IMR-90 (cell line): ENCODE measurements at regions not wholly inside any gene's neighbourhood (a gene's known extent, or its start where the extent isn't known, plus 50 kb on each side); places are given as distances from the start of the nearest gene placed in this dataset.

Experiments used
- ATAC-seq: fragments of 200-7000 bp; cut with Tn5 transposase; 2 replicates; pipeline ENCODE4 v1.9.1; 2020; ENCODE audit warnings: low read depth, mild to moderate bottlenecking, moderate library complexity
- BruUV-seq: library from RNA; stranded (reverse); fragments of 400-500 nt; replicated peaks from 2 replicates; lab custom pipeline; 2021; lab: Mats Ljungman, UMichigan
- CTCF ChIA-PET: fragments of 300-600 bp; formaldehyde crosslinking; extraction: SDS; loops from one replicate; lab custom pipeline; 2021; ENCODE audit warnings: antibody characterized with exemption; lab: Yijun Ruan, JAX
- POLR2A ChIA-PET: fragments of 300-600 bp; sonication (Branson Sonifier 250); formaldehyde crosslinking; loops from one replicate; lab custom pipeline; 2022; ENCODE audit warnings: antibody characterized with exemption; ENCODE audit not compliant: unreplicated experiment; lab: Charles Lee
- DNase-seq: peaks from one replicate; pipeline ENCODE4 v3.0.0; 2013
- H2AFZ ChIP-seq: replicated peaks from 2 replicates; pipeline ENCODE3; 2013; ENCODE audit warnings: low read length, mild to moderate bottlenecking; ENCODE audit not compliant: poor library complexity
- H2AK5ac ChIP-seq: 2 replicates; pipeline ENCODE4 v1.6.1; 2013; ENCODE audit warnings: low read depth, low read length, inconsistent platforms
- H2AK9ac ChIP-seq: replicated peaks from 2 replicates; pipeline ENCODE3; 2013; ENCODE audit warnings: mild to moderate bottlenecking, low read depth, low read length, moderate library complexity; ENCODE audit not compliant: poor library complexity
- H2BK120ac ChIP-seq: 2 replicates; pipeline ENCODE4 v1.6.1; 2013; ENCODE audit warnings: low read depth, low read length, inconsistent platforms
- H2BK15ac ChIP-seq: 3 replicates; pipeline ENCODE4 v1.6.1; 2013; ENCODE audit warnings: low read depth, low read length, inconsistent platforms
- H2BK20ac ChIP-seq: 2 replicates; pipeline ENCODE4 v1.6.1; 2013; ENCODE audit warnings: low read depth, mild to moderate bottlenecking, inconsistent platforms, low read length, moderate library complexity
- H2BK5ac ChIP-seq: 2 replicates; pipeline ENCODE4 v1.6.1; 2013; ENCODE audit warnings: mild to moderate bottlenecking, low read depth, low read length, inconsistent platforms; ENCODE audit not compliant: poor library complexity, severe bottlenecking
- H3K14ac ChIP-seq: replicated peaks from 2 replicates; pipeline ENCODE4 v1.6.1; 2013; ENCODE audit warnings: low read depth, low read length, inconsistent platforms
- H3K18ac ChIP-seq: 2 replicates; pipeline ENCODE4 v1.6.1; 2013; ENCODE audit warnings: low read depth, low read length, control low read depth
- H3K23ac ChIP-seq: 2 replicates; pipeline ENCODE4 v1.6.1; 2013; ENCODE audit warnings: low read depth, low read length, inconsistent platforms
- H3K27ac ChIP-seq: 2 replicates; pipeline ENCODE4 v1.5.1; 2013; ENCODE audit warnings: mild to moderate bottlenecking, control low read depth, low read length; ENCODE audit not compliant: insufficient read depth
- H3K27me3 ChIP-seq: 2 replicates; pipeline ENCODE4 v1.6.1; 2013; ENCODE audit warnings: low read length; ENCODE audit not compliant: control insufficient read depth, insufficient read depth
- H3K36me3 ChIP-seq: 2 replicates; pipeline ENCODE4 v1.6.1; 2013; ENCODE audit warnings: low read length, mixed read lengths; ENCODE audit not compliant: control insufficient read depth, insufficient read depth
- H3K4ac ChIP-seq: 2 replicates; pipeline ENCODE4 v1.6.1; 2013; ENCODE audit warnings: low read depth, low read length, inconsistent platforms
- H3K4me1 ChIP-seq: 2 replicates; pipeline ENCODE4 v1.6.1; 2013; ENCODE audit warnings: low read length, mixed read lengths; ENCODE audit not compliant: control insufficient read depth, insufficient read depth
- H3K4me2 ChIP-seq: 2 replicates; pipeline ENCODE4 v1.6.1; 2013; ENCODE audit warnings: low read depth, mild to moderate bottlenecking, control low read depth, low read length, moderate library complexity
- H3K4me3 ChIP-seq: 2 replicates; pipeline ENCODE4 v1.5.1; 2013; ENCODE audit warnings: low read depth, mild to moderate bottlenecking, control low read depth, low read length, moderate library complexity; ENCODE audit not compliant: insufficient read depth
- H3K56ac ChIP-seq: 2 replicates; pipeline ENCODE4 v1.6.1; 2013; ENCODE audit warnings: low read length, inconsistent platforms; ENCODE audit not compliant: insufficient read depth; ENCODE audit errors: extremely low read depth
- H3K79me1 ChIP-seq, 2 experiments: 2 replicates each; pipeline ENCODE4 v1.6.1; 2013; ENCODE audit warnings: low read length in 2 of 2, inconsistent platforms in 1 of 2, low read depth in 1 of 2
- H3K9ac ChIP-seq: 2 replicates; pipeline ENCODE4 v1.6.1; 2013; ENCODE audit warnings: low read depth, low read length, control low read depth
- H3K9me1 ChIP-seq: 2 replicates; pipeline ENCODE4 v1.6.1; 2013; ENCODE audit warnings: low read length, inconsistent platforms; ENCODE audit not compliant: insufficient read depth
- H3K9me3 ChIP-seq: 2 replicates; pipeline ENCODE4 v1.6.1; 2013; ENCODE audit warnings: low read length; ENCODE audit not compliant: control insufficient read depth, insufficient read depth
- H4K20me1 ChIP-seq: 2 replicates; pipeline ENCODE4 v1.6.1; 2013; ENCODE audit warnings: low read length, inconsistent platforms; ENCODE audit not compliant: insufficient read depth
- H4K5ac ChIP-seq: 2 replicates; pipeline ENCODE4 v1.6.1; 2013; ENCODE audit warnings: mild to moderate bottlenecking, low read depth, low read length, control low read depth
- H4K8ac ChIP-seq, 2 experiments: 2 replicates each; pipeline ENCODE4 v1.6.1; 2013; ENCODE audit warnings: low read depth in 2 of 2, low read length in 2 of 2, control low read depth in 1 of 2, inconsistent platforms in 1 of 2
- H4K91ac ChIP-seq: 2 replicates; pipeline ENCODE4 v1.6.1; 2013; ENCODE audit warnings: low read depth, low read length, inconsistent platforms; ENCODE audit not compliant: insufficient read depth
- BHLHE40 ChIP-seq: fragments of 150-350 bp; IDR thresholded peaks from 2 replicates; pipeline ENCODE4 v1.6.1; 2016; ENCODE audit warnings: mild to moderate bottlenecking, low read depth, low read length
- CEBPB ChIP-seq: IDR thresholded peaks from 2 replicates; pipeline ENCODE4 v1.6.1; 2012; ENCODE audit warnings: low read depth, low read length, improper control_type of control experiment
- CHD1 ChIP-seq: IDR thresholded peaks from 2 replicates; pipeline ENCODE4 v1.6.1; 2012; ENCODE audit warnings: low read depth, low read length, improper control_type of control experiment
- CTCF ChIP-seq: conservative IDR thresholded peaks from 2 replicates; pipeline ENCODE4 v1.5.1; 2012; ENCODE audit warnings: mild to moderate bottlenecking, low read depth, low read length, improper control_type of control experiment
- ELK1 ChIP-seq: fragments of 150-350 bp; IDR thresholded peaks from 2 replicates; pipeline ENCODE4 v1.6.1; 2016; ENCODE audit warnings: low read depth, mild to moderate bottlenecking, low read length, moderate library complexity, borderline replicate concordance
- FOS ChIP-seq: fragments of 150-350 bp; IDR thresholded peaks from 2 replicates; pipeline ENCODE4 v1.6.1; 2016; ENCODE audit warnings: low read depth, low read length
- MAFK ChIP-seq: IDR thresholded peaks from 2 replicates; pipeline ENCODE4 v1.6.1; 2012; ENCODE audit warnings: low read depth, low read length, improper control_type of control experiment
- MAZ ChIP-seq: IDR thresholded peaks from 2 replicates; pipeline ENCODE4 v1.6.1; 2012; ENCODE audit warnings: low read depth, mild to moderate bottlenecking, low read length, improper control_type of control experiment, moderate library complexity, borderline replicate concordance
- MXI1 ChIP-seq: IDR thresholded peaks from 2 replicates; pipeline ENCODE4 v1.6.1; 2012; ENCODE audit warnings: low read depth, mild to moderate bottlenecking, low read length, moderate library complexity, borderline replicate concordance
- NFE2L2 ChIP-seq: fragments of 150-350 bp; IDR thresholded peaks from 2 replicates; pipeline ENCODE4 v1.6.1; 2016; ENCODE audit warnings: low read depth, mild to moderate bottlenecking, low read length
- RAD21 ChIP-seq: IDR thresholded peaks from 2 replicates; pipeline ENCODE4 v1.6.1; 2012; ENCODE audit warnings: low read length, improper control_type of control experiment
- RFX5 ChIP-seq: IDR thresholded peaks from 2 replicates; pipeline ENCODE4 v1.8.0; 2012; ENCODE audit warnings: low read depth, mild to moderate bottlenecking, low read length, moderate library complexity
- SMC3 ChIP-seq: fragments of 150-350 bp; IDR thresholded peaks from 2 replicates; pipeline ENCODE4 v1.6.1; 2016; ENCODE audit warnings: low read depth, mild to moderate bottlenecking, antibody characterized with exemption, low read length, moderate library complexity
- USF2 ChIP-seq: fragments of 150-350 bp; IDR thresholded peaks from 2 replicates; pipeline ENCODE4 v1.6.1; 2017; ENCODE audit warnings: mild to moderate bottlenecking, antibody characterized with exemption, low read length, low read depth
- WGBS, 2 experiments: methylation state at CpG; one replicate each; pipeline versions ENCODE4 v1.1.5 to v1.1.7; 2013; ENCODE audit warnings: missing lambda C conversion rate in 2 of 2; ENCODE audit not compliant: insufficient read length in 1 of 2; ENCODE audit errors: extremely low coverage in 2 of 2; 5-methylcytosine and 5-hydroxymethylcytosine counted together
- dilution Hi-C: fragments of 300-500 bp; cut with HindIII; formaldehyde crosslinking; loops from one replicate; pipeline ENCODE4 v1.14.3; 2018; ENCODE audit warnings: low sequenced_read_pairs; ENCODE audit not compliant: unreplicated experiment
- in situ Hi-C: fragments of 300-500 bp; cut with MboI; formaldehyde crosslinking; loops from 3 replicates; pipeline ENCODE4 v1.14.3; 2019; ENCODE audit warnings: low sequenced_read_pairs, inconsistent platforms, mixed read lengths
- intact Hi-C: fragments of 100-400 bp; cut with micrococcal nuclease; formaldehyde crosslinking; loops from 2 replicates; pipeline ENCODE4 v1.10.0; 2022

DNA sequence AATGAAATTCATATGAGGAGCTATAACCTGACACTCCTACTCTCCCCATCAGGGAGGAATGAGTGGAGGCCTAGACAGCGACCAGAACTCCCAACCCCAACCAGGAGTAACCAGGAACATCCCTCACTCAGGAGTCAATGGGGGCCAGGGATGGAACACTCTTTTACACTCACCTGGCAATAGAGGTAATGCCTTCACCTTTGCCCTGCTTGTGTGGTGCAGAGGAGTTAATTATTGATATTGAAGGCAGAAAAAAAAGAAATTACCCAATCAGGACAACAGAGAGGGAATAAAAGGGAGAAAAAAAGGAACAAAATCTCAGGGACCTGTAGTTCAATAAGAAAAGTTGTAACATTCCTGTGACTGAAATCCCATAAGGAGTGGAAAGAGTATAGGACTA is 141.5 kb downstream of the PPP4R3C start:
- H3K9ac ChIP-seq, result no peak overlapping the region
- H3K18ac ChIP-seq, result no peak overlapping the region
- H2AK5ac ChIP-seq, result no peak overlapping the region
- no peak overlapping the region for H3K27ac ChIP-seq
- intact Hi-C loops, result no loop called here
- WGBS, 2 experiments, result no CpG with 5 or more reads among the region's 1 CpG
- POLR2A ChIA-PET, result no interaction called here
- no peak overlapping the region for H4K5ac ChIP-seq
- no peak overlapping the region for H2BK20ac ChIP-seq
- in situ Hi-C loops, result no loop called here
- H3K56ac ChIP-seq, result no peak overlapping the region
- H3K4me3 ChIP-seq, result no peak overlapping the region
- no peaks in the 10 kb centered on the region for H3K36me3 ChIP-seq
- no peak overlapping the region for H3K4me2 ChIP-seq
- TF ChIP-seq BHLHE40 (no peak), NFE2L2 (no peak), MAFK (no peak), MXI1 (no peak), CEBPB (no peak), CTCF (no peak), CHD1 (no peak), RAD21 (no peak), ELK1 (no peak), FOS (no peak), RFX5 (no peak), MAZ (no peak), SMC3 (no peak), USF2 (no peak)
- no peaks in the 10 kb centered on the region for H3K27me3 ChIP-seq
- no peaks in the 10 kb centered on the region for H3K4me1 ChIP-seq
- H3K14ac ChIP-seq, result no peak overlapping the region
- no peak overlapping the region for H3K23ac ChIP-seq
- no peak overlapping the region for H3K4ac ChIP-seq
- H2AK9ac ChIP-seq, result no peak overlapping the region
- H2BK15ac ChIP-seq, result no peak overlapping the region
- H4K91ac ChIP-seq, result no peak overlapping the region
- H4K8ac ChIP-seq, result no peak overlapping the region
- no peaks in the 10 kb centered on the region for H4K20me1 ChIP-seq
- H2BK5ac ChIP-seq, result no peak overlapping the region
- BruUV-seq, result no TSS peak
- no peak overlapping the region for H2BK120ac ChIP-seq
- ATAC-seq (no peak), DNase-seq (no peak)
- CTCF ChIA-PET, result no interaction called here
- dilution Hi-C loops, result no loop called here
- H2AFZ ChIP-seq, result no peak overlapping the region
- peaks cover 2% of the 10 kb centered on the region; the same call in 1 of the 2 replicates for H3K9me3 ChIP-seq
- H3K9me1 ChIP-seq, result no peaks in the 10 kb centered on the region
- no peaks in the 10 kb centered on the region for H3K79me1 ChIP-seq
